SK-N-SH (cell line): ENCODE measurements at regions not wholly inside any gene's neighbourhood (a gene's known extent, or its start where the extent isn't known, plus 50 kb on each side); places are given as distances from the start of the nearest gene placed in this dataset.

ENCODE experiments used
- CTCF ChIP-seq: fragments of 200-600 bp; sonication (generic); IDR thresholded peaks from 2 replicates; pipeline ENCODE4 v1.6.1; 2017; ENCODE audit warnings: antibody characterized with exemption, mild to moderate bottlenecking, moderate library complexity
- NFIC ChIP-seq: IDR thresholded peaks from 2 replicates; pipeline ENCODE4 v1.4.0; 2012; ENCODE audit warnings: borderline replicate concordance

GRCh38 chr1:79974659-79975058 is 968.1 kb upstream of the ADGRL4 start:
- TF ChIP-seq CTCF (no peak), NFIC (no peak)
